ELR (cell line): ENCODE measurements at regions not wholly inside any gene's neighbourhood (a gene's known extent, or its start where the extent isn't known, plus 50 kb on each side); places are given as distances from the start of the nearest gene placed in this dataset.
"Not testable (repeated sequence)": the region's sequence is repeated elsewhere in the genome, so short reads cannot be mapped to it uniquely, and the experiment has no call there.

ENCODE experiments used
- DNase-seq: peaks from one replicate; pipeline ENCODE4 v3.0.0-alpha.2; 2015; ENCODE audit warnings: low read depth

DNA sequence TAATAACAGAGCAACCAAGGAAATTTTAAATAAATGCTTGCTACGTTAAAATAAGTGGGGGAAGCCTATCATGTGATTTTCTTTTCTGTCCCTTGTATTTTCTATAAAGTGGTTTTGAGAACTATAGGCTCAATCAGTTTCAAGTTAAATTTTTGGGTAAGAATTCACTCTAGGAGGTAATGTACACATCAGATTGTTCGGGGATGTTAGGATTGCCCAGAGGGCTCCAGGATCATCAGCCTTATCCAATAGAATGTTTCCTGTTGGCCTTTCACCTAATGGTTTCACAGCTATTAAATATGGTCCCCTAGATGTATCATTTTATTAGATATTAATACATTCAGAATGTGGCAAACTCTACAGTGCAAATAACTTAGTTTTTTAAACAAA lies 438.4 kb upstream of the NPVF start:
- DNase-seq: no peak

DNA sequence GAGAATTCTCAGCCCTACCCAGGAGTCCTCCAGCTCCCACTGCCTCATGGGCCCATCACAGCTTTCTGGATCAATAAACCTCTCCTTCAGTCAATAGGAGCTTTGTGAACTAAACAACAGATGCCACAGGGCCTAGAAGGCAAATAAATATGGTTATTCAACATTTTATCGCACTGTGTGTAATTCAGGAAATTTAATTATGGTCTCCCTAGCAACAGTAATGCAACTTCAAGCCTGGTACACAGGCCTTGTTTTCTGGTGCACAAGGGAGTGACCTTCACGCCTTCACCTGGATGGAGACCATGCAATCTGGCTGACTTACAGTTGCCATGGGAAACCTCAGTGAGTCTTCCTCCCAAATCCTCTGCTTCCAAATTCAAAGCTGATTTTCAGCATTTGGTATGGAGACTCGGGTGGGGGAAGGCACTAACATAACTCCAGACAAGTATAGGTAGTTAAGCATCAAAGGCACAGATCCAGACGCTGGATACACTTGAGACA lies 441.0 kb upstream of the NPVF start:
- DNase-seq: no peak

DNA sequence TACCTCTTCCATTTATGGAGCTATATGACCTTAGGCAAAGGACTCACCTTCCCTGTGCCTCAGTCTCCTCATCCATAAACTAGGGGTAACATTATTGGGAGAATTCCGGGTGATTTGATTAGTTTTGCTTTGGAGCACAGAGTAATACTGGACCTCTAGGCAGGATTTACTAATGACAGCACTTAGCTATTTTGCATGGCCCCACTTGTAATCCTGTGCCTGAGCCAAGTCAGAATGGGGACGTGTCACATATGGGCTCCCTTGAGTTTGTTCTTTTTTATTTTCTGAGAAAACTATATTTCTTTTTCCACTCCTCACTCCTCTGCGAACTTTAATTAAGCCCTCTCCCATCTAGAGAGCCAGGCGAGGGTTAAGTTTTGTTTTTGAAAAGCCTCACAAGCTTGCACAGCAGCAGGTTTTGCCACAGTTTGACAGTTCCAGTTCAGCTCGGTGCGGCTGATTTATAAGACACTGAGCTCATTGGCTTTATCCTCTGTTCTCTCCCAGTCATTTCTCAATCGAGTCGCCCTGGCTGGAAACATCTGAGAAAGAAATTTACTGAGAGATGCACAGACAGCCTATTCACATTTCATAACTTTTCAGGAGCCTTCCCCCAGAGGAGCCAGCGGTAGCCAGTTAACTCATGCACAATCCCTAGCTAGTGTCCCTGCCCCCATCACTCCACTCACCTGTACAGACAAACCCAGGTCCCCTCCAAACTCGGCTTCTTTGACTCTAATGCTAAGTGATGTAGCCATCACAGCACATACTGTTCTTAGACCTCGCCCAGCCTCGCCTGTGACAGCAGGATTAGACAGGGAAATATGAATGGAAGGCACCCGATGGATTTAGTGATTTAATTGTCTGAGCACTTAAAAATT lies 441.9 kb upstream of the NPVF start:
- DNase-seq: no peak

DNA sequence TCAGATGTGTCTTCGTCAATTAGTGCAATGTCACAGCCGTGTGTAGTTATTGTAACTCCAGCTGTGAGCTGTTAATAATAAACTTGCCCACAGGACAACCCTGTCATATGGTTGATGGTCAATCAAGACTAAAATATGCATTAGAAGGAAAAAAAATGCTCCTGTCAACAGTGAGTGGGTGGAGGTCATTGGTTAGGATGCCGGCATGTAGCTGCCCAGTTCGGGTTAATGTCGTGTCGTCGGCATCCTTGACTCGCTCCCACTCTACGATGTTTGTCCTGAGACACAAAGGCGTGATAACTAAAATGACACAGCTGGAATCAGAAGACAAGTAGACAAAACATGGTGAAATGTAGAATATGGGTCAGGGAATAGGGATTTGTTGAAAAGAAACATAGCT lies 442.8 kb upstream of the NPVF start:
- DNase-seq: no peak

DNA sequence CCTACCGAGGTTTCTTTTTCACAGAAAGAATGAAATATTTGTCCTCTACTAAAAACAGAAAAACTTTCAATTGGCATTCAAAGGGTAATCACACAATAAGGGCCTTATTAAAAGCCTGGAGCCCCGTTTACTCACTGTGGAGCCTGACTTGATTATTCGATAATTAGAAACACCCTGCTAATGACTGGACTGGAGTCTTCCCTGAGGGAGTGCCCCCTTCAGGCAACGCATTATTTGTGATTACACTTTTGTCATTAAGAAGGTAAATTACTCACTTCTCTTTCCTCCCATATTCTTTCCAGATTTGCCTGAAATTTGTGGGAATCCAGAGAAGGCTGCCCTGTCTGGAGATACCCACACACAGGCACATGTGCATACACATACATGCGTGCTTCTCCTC lies 444.2 kb upstream of the NPVF start:
- DNase-seq: no peak

DNA sequence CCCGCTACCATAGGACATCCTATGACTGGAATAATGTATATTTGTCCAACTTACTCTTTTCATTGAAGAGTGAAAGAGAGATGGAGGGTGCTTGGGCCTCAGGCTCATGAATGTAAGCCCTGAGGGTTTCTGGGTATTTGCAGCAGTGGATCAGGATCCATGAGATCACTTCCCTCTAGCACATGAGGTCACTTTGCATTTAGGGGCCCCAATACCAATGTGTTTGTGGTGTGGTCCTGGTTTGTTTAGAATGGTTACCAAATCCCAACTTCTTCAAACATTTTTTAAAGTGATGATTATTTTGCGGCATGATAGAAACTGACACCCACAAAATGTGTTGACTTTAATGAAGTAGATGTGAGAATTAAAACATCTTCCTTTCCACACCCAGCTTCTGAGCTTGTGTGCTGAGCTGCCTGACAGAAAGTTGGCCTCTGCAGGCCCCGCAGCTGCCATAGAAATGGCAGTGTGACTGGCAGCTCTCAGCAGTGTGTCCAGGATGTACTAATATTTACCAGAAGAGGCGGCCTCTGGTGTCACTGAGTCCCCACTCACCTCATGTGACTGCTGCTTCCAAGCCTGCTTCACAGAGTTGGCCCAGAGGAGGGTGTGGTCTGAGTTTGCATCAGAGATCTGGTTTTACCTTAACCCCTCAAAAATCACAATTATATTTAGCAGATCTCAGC lies 447.6 kb upstream of the NPVF start:
- no peak for DNase-seq

DNA sequence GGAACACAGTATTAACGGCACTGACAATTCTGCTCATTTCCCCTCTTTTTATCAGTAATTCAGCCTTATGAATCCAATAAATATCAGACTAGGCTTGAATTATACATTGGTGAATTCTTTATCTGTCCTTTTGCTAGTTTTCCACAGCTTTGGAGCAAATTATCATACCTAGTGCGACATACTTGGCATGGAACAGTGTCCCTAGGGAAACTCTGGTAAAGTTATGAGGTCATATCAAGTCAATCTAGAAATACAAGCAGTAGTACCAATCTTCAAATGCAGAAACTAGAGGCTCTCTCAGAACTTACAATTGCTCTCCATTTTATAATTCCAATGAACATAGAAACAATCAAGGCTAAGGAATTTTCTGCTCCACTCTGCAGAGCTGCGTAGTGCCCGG lies 449.3 kb upstream of the NPVF start:
- no peak for DNase-seq

DNA sequence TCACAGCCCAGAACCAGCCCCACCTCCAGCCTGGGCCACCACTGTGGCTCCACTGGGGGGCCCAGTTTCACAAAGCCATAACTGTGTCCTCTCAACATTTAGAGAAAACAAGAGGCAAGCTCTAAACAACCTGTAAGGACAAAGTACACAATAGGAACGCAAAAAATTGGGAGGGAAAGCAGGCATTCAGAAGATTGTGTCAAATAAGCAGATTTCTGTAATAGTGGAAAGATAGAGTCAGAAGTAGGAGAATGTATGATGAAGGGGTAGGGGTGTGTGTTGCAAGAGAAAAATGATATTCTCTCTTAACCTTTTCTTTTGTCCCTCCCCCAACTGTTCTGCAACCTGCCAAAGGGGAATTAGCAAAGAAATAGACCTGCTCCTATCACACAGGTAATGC lies 449.9 kb upstream of the NPVF start:
- DNase-seq: no peak

DNA sequence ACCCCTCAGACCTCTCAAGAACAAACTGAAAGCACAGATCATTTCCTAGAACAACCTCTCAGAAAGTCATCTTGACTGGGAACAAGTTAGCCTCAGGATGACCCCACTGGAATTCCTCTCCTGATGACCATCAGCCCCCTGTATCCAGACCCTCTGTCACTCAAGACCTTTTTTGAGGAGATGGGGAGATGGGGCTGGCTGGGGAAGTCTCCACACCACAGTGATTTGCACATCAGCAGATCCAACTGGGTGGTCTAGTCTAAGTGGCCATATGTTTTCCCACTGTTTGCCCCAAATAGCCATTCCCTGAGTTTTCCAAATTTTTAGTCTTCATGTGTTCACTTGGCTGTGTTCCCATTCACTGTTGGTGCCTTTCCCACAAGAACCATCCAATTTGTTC lies 452.4 kb upstream of the NPVF start:
- DNase-seq: no peak

DNA sequence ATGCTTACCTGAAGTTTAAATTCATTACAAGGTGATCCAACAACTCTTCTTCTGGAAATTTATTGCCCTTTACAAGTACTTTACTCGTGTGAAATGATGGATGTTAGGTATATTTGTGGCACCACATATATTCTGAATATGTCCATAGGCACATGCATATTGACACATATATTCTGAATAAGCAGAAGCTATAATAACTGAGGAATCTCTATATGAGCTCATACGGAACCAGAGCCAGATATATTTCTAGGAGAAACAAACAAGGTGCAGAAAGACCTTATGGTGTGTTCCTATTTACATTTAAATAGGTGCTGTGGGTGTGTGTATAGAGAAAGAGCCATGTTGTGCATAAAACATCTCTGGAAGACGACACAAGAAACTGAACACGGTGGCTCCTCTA lies 456.1 kb upstream of the NPVF start:
- no peak for DNase-seq

DNA sequence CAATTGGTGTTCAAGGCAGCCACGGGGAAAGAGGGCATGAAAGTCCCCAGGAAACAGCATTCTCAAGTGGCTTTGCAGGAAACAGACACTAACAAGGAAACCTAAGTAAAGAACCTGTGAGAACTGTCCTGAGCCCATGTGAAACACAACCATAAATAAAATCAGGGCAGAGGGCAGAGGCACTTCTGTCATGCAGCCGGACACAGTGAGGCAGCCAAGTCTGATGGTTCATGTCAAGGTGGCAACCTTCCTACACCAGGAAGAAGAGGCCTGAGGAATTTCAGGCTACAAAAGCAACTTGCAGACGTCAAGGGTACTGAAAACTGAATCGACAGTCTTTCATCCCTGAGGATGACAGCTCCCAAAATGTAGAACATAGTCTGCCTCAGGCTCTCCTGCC lies 458.2 kb upstream of the NPVF start:
- no peak for DNase-seq

DNA sequence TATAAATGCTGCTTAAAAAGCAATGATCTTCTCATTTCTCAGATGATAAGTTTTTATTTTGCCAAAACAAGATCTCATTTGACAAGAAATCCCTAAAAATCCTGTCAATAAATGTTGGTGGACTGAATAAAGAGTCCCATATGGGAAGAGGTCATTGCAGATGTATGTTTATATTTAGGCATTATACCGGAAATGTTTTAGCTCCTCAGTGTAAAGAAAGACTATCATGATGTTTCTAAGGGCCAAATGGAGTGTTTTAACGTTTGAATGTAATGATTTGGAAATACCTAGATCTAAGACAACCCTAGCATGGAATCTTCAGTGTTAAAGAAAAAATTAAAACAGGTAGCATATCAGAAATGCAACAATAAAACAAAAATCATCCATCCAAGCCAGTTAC lies 457.8 kb upstream of the NFE2L3 start:
- DNase-seq: no peak

DNA sequence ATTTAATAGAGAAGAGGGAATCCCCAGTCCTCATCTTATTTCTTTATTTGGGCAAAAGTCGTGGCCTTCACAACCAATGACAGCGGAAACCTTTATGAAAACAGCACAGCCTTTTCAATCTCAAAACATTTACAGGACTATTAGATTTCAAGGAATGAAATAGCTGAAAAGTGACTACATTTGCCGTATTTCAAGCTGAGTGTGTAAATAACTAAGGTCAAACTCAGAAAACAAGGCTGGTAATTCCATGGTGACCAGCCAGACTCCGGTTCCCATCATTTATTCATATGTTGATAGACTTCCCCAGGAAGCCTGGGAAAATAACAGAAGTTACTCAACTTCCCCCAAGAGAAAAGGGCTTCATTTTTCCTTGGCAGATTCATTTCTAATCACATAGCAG lies 457.3 kb upstream of the NFE2L3 start:
- no peak for DNase-seq

DNA sequence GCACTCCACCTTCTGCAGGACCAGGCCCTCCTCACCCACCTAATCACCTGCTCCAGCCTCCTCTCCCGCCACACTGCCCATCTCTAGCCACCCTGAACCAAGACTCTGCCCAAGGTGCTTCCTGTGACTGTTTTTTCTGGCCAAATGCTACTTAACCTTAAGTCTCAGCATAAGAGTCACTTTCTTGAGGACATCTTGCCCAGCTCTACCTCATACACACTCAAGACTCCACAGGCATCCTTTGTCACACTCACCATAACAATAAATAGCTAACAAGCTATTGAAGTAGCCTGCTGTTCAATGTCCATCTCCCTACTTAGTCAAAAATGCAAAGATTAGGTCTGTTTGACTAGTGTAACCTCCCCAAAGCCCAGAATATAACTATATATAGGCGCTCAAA lies 455.4 kb upstream of the NFE2L3 start:
- no peak for DNase-seq

DNA sequence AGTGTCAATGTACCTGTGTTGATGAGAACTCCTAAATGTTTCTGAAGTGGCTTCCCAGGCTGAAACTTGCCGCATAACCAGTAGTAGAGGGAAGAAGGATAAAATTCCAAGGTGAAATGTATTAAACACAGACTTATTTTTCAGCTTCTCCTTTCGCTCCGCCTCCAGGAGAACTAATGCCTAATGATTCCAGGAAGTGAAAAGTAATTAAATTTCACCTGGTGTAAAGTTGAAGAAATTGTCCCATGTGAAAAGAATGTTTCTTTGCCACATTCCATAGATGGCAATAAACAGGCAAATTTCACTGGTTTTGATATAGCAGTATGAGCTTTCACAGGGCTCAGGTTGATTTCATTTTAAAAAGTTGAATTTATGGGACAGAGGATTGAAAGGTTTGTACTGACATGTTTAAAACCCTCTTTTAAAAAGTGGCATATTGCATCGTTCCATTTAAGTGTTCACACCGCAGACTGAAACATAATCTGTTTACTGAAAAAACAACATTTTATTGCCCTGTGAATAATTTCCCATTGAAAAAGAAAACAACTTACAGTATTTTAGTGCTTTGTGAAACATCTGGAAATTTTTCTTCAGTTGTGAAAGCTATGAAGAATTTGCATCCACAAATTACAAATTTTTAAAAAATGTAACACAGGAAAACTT lies 453.4 kb upstream of the NFE2L3 start:
- DNase-seq: no peak

DNA sequence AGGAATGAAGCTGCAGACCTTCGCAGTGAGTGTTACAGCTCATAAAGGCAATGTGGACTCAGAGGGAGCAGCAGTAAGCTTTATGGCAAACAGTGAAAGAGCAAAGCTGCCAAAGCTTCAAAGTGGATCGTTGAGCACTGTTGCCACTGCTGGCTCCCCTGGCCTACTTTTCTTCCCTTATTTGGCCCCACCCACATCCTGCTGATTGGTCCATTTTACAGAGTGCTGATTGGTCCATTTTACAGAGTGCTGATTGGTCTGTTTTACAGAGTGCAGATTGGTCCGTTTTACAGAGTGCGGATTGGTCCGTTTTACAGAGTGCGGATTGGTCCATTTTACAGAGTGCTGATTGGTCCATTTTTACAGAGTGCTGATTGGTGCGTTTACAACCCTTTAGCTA lies 451.9 kb upstream of the NFE2L3 start:
- not testable (repeated sequence) for DNase-seq

DNA sequence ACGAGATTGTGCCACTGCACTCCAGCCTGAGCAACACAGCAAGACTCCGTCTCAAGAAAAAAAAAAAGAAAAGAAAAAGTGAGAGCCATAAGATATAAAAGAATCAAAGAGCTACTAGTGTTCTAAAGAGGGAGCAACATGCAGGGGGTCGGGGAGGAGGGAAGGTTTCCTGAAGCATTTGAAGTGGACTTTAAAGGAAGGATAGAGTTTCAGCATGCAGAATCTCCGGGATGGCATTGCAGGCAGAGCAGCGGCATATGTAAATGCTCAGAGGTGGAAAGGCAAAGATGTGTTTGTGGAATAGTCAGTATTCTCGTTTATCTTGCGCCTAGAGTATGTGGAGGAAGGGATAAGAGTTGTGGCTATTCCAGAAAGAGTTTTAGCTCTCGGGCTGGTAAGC lies 447.6 kb upstream of the NFE2L3 start:
- DNase-seq: no peak

DNA sequence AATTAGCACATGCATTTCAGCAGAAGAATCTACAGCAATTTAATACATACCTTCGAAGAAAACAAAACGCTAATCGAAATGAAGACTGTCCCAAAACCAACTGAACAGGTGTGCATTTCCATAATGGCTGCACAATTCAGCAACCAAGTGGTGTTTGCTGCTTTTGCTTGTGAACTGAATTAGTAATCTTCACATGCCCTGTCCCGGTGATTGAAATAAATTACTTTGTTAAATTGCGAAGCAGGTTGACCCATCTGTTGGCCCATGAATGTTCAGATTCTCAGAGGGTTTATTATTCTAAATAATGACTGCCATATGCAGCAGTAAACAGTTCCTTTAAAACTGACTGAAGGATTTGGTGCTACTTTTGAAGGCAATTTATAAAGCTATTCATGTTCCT lies 445.2 kb upstream of the NFE2L3 start:
- no peak for DNase-seq

DNA sequence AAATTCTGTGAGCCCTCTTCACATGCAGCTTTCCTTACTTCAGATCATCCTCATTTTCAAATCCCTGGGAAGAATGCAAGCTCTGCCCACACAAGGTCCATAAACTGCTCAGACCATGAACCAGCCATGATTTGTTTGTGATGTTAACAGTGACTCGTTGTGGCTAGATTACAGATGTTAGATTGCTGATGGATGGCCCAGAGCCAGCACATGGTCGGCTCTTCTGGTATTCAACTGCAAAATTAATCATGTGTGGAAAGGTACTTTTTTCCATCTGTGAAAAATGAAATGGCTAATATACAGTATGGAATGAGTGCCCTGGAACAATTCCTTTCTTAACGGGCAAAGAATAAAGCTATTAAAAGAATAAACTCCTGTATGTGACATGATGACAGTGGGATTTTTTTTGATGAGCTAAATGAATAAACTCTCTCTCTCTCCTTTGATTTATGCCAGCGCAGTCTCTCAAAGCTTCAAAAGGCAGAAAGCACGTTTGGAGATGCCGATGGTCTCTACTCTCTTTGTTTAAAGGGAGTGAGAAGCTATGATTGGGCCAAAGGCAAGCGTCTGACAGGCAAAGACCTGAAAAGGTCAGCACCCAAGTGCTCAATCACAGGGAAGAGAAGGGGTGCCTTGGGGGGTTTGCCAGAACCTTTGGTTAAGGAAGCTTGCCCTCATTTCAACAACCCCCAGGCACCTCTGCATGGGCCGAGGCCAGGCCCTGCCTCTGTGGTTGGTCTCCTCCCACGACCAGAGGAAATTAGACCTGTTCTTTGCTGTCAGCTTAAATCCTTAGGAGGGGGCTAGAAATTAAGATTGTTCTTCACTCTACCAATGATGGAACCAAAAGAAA lies 444.0 kb upstream of the NFE2L3 start:
- no peak for DNase-seq

DNA sequence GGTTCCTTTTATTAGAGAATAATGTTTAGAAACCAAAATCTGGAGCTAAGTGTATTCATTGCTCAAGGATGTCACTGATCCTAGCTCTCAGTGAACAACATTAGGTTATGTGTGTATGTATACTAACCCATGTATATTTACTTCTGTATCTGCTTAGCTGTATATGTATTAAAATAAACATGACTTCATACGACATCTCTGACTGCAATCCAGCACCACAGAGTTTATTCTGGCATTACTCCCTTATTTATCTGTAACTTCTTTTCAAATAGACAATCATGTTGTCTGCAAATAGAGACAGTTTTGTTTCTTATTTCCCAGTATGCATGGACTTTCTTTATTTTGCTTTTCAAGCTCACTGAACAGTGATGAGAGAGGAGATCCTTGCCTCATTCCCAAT lies 441.0 kb upstream of the NFE2L3 start:
- DNase-seq: no peak

DNA sequence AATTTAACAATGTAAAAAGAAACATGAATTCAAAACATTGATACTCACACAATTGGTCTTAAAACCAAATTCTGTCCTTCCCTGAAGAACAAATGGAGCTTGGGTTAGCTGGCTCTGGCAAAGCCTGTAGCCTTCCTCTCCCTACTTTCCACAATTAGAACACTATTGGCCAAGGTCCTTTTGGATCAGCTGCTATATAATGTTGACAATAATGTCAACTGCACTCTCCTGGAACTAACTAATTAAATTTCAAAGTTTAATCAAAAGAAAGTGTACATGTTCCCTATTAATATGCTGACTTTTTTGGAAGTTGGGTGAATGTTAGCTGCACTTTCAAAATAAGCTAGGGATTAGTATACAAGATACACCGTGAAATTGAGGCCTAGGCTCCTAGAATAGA lies 440.1 kb upstream of the NFE2L3 start:
- no peak for DNase-seq

DNA sequence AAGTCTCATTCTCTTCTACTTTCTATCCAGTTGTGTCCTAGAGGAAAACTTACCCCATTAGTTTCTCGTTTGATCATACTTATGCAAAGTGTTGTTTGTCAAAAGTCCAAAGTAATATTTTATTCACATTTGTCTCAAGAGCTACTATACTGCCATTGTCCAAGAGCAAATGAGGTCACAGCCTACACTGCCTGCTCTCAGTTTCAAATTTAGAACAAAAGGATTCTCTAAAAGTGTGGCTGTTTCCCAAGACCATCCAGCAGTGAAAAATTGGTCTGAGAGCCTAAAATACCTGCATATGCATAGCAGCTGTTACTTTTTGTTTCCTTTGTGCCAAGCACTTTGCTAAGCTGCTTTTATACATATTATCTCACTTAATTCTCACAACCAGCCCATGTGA lies 439.5 kb upstream of the NFE2L3 start:
- DNase-seq: no peak
